H1 (cell line): ENCODE measurements at regions not wholly inside any gene's neighbourhood (a gene's known extent, or its start where the extent isn't known, plus 50 kb on each side); places are given as distances from the start of the nearest gene placed in this dataset.

ENCODE experiments used
- CTCF ChIA-PET: fragments of 300-600 bp; sonication (Branson Sonifier 250); formaldehyde crosslinking; loops from one replicate; lab custom pipeline; 2021; ENCODE audit not compliant: partially characterized antibody; lab: Charles Lee
- POLR2A ChIA-PET: fragments of 300-600 bp; sonication (Branson Sonifier 250); formaldehyde crosslinking; loops from one replicate; lab custom pipeline; 2021; ENCODE audit warnings: inconsistent platforms; ENCODE audit not compliant: partially characterized antibody; lab: Charles Lee
- DNase-seq, 2 experiments: peaks; one replicate each; pipeline versions ENCODE4 v3.0.0 to v3.0.0-alpha.2; 2010 to 2022; ENCODE audit warnings: low spot score in 2 of 2, low read depth in 1 of 2, mixed read lengths in 1 of 2
- FAIRE-seq: peaks from 2 replicates; lab custom pipeline; 2011; peaks lifted over from hg19 to GRCh38; lab: Jason Lieb, UNC
- H2AFZ ChIP-seq: 2 replicates; pipeline ENCODE4 v1.8.1; 2012; ENCODE audit warnings: low read length, inconsistent platforms
- H2AK5ac ChIP-seq: 2 replicates; pipeline ENCODE4 v1.6.1; 2013; ENCODE audit warnings: low read depth, low read length
- H2BK120ac ChIP-seq: replicated peaks from 2 replicates; pipeline ENCODE3; 2013; ENCODE audit warnings: low read depth, low read length, inconsistent platforms
- H2BK12ac ChIP-seq: 2 replicates; pipeline ENCODE4 v1.6.1; 2013; ENCODE audit warnings: low read depth, low read length
- H2BK15ac ChIP-seq: 2 replicates; pipeline ENCODE4 v1.6.1; 2013; ENCODE audit warnings: low read length
- H2BK20ac ChIP-seq: 2 replicates; pipeline ENCODE4 v1.6.1; 2013; ENCODE audit warnings: low read length
- H2BK5ac ChIP-seq: 2 replicates; pipeline ENCODE4 v1.6.1; 2013; ENCODE audit warnings: low read depth, low read length
- H3K14ac ChIP-seq: 2 replicates; pipeline ENCODE4 v1.6.1; 2013; ENCODE audit warnings: inconsistent platforms; ENCODE audit not compliant: insufficient read length
- H3K18ac ChIP-seq: 2 replicates; pipeline ENCODE4 v1.6.1; 2013; ENCODE audit warnings: low read length; ENCODE audit errors: extremely low read depth
- H3K23ac ChIP-seq: 2 replicates; pipeline ENCODE4 v1.6.1; 2013; ENCODE audit warnings: inconsistent platforms; ENCODE audit not compliant: insufficient read length
- H3K23me2 ChIP-seq: 2 replicates; pipeline ENCODE4 v1.6.1; 2013; ENCODE audit warnings: low read depth, low read length
- H3K27ac ChIP-seq: 2 replicates; pipeline ENCODE4 v1.6.1; 2011; ENCODE audit warnings: low read depth, low read length, inconsistent platforms
- H3K27me3 ChIP-seq, 4 experiments: replicated peaks in 1 of 4; 1 replicate in 1 of 4; 2 replicates in 3 of 4; pipeline versions ENCODE4 v1.6.1 to v1.8.1; 2011 to 2013; ENCODE audit warnings: low read length in 3 of 4, mild to moderate bottlenecking in 3 of 4, inconsistent platforms in 2 of 4, mixed read lengths in 2 of 4, moderate library complexity in 1 of 4; ENCODE audit not compliant: control insufficient read depth in 3 of 4, insufficient read depth in 3 of 4; ENCODE audit errors: extremely low read depth in 1 of 4
- H3K36me3 ChIP-seq, 4 experiments: 2 replicates each; pipeline versions ENCODE4 v1.6.1 to v1.8.1; 2011 to 2013; ENCODE audit warnings: mild to moderate bottlenecking in 4 of 4, low read length in 3 of 4, moderate library complexity in 2 of 4, control low read depth in 1 of 4, inconsistent platforms in 1 of 4; ENCODE audit not compliant: insufficient read depth in 4 of 4, control insufficient read depth in 2 of 4
- H3K4ac ChIP-seq: replicated peaks from 2 replicates; pipeline ENCODE3; 2013; ENCODE audit warnings: low read length, low read depth, mixed read lengths, inconsistent platforms; ENCODE audit not compliant: insufficient read length
- H3K4me1 ChIP-seq, 4 experiments: replicated peaks in 1 of 4; 1 replicate in 1 of 4; 2 replicates in 3 of 4; pipeline versions ENCODE4 v1.6.1 to v1.8.1; 2011 to 2013; ENCODE audit warnings: low read length in 3 of 4, inconsistent platforms in 2 of 4, mixed read lengths in 1 of 4; ENCODE audit not compliant: insufficient read depth in 4 of 4, control insufficient read depth in 3 of 4
- H3K4me2 ChIP-seq, 2 experiments: 2 replicates each; pipeline versions ENCODE4 v1.6.1 to v1.8.1; 2011 to 2013; ENCODE audit warnings: low read depth in 2 of 2, low read length in 2 of 2, control low read depth in 1 of 2, inconsistent platforms in 1 of 2, mild to moderate bottlenecking in 1 of 2; ENCODE audit not compliant: insufficient read depth in 1 of 2
- H3K4me3 ChIP-seq, 4 experiments: fragments of 200-600, 300-600 bp in 1 of 4; sonication (generic), shearing (Covaris generic), sonication (Bioruptor Twin) in 1 of 4; 2 replicates each; pipeline versions ENCODE4 v1.5.1 to v1.8.1; 2011 to 2016; ENCODE audit warnings: low read length in 4 of 4, low read depth in 3 of 4, control low read depth in 2 of 4, inconsistent platforms in 2 of 4, mild to moderate bottlenecking in 2 of 4, mixed read lengths in 1 of 4, moderate library complexity in 1 of 4; ENCODE audit not compliant: insufficient read depth in 2 of 4; ENCODE audit errors: extremely low read depth in 1 of 4
- H3K56ac ChIP-seq: replicated peaks from 2 replicates; pipeline ENCODE3; 2013; ENCODE audit warnings: low read depth, mild to moderate bottlenecking, mixed read lengths, low read length, inconsistent platforms; ENCODE audit not compliant: insufficient read length
- H3K79me1 ChIP-seq: 2 replicates; pipeline ENCODE4 v1.6.1; 2013; ENCODE audit warnings: low read depth, low read length, control low read depth
- H3K79me2 ChIP-seq, 2 experiments: 2 replicates each; pipeline versions ENCODE4 v1.6.1 to v1.8.1; 2012 to 2013; ENCODE audit warnings: low read length in 2 of 2, mild to moderate bottlenecking in 2 of 2, inconsistent platforms in 1 of 2; ENCODE audit not compliant: insufficient read depth in 2 of 2, control insufficient read depth in 1 of 2
- H3K9ac ChIP-seq, 4 experiments: replicated peaks in 1 of 4; 1 replicate in 1 of 4; 2 replicates in 3 of 4; pipeline versions ENCODE4 v1.6.1 to v1.8.1; 2011 to 2013; ENCODE audit warnings: low read depth in 3 of 4, low read length in 3 of 4, control low read depth in 2 of 4, mild to moderate bottlenecking in 2 of 4, moderate library complexity in 2 of 4, inconsistent platforms in 1 of 4; ENCODE audit errors: extremely low read depth in 1 of 4
- H3K9me3 ChIP-seq, 2 experiments: 2 replicates each; pipeline versions ENCODE4 v1.6.1 to v1.8.1; 2012 to 2013; ENCODE audit warnings: mild to moderate bottlenecking in 2 of 2, moderate library complexity in 2 of 2, control low read depth in 1 of 2, inconsistent platforms in 1 of 2, low read depth in 1 of 2, low read length in 1 of 2, mixed read lengths in 1 of 2; ENCODE audit not compliant: insufficient read depth in 2 of 2
- H4K20me1 ChIP-seq, 2 experiments: replicated peaks in 1 of 2; 2 replicates each; pipeline versions ENCODE3 to v1.8.1; 2011 to 2013; ENCODE audit warnings: inconsistent platforms in 2 of 2, low read length in 2 of 2, mild to moderate bottlenecking in 1 of 2; ENCODE audit not compliant: insufficient read depth in 2 of 2, control insufficient read depth in 1 of 2
- H4K5ac ChIP-seq: 2 replicates; pipeline ENCODE4 v1.6.1; 2013; ENCODE audit warnings: low read length, low read depth, mixed read lengths, inconsistent platforms; ENCODE audit not compliant: insufficient read length
- H4K8ac ChIP-seq: 2 replicates; pipeline ENCODE4 v1.8.0; 2013; ENCODE audit warnings: mild to moderate bottlenecking, moderate library complexity, low read length, inconsistent platforms; ENCODE audit not compliant: insufficient read depth; ENCODE audit errors: extremely low read depth
- H4K91ac ChIP-seq: replicated peaks from 2 replicates; pipeline ENCODE3; 2013; ENCODE audit warnings: low read length, mixed read lengths, inconsistent platforms; ENCODE audit not compliant: insufficient read length
- ATF2 ChIP-seq: IDR thresholded peaks from 2 replicates; pipeline ENCODE4 v1.6.1; 2012; ENCODE audit warnings: low read length, inconsistent platforms
- WGBS, 2 experiments: shearing (Covaris generic) in 1 of 2; methylation state at CpG; one replicate each; pipeline versions ENCODE4 v1.1.6 to v1.1.7; 2013 to 2015; ENCODE audit warnings: low lambda C conversion rate in 2 of 2, mixed read lengths in 2 of 2, inconsistent platforms in 1 of 2, low coverage in 1 of 2, missing lambda C conversion rate in 1 of 2; ENCODE audit not compliant: insufficient replicate concordance in 2 of 2, insufficient coverage in 1 of 2, insufficient read length in 1 of 2; ENCODE audit errors: extremely low coverage in 1 of 2, missing lambda C conversion rate in 1 of 2; 5-methylcytosine and 5-hydroxymethylcytosine counted together

- Histone ChIP-seq H3K4me3 (no peak overlapping the region), H2AK5ac (no peak overlapping the region), H4K20me1 (no peaks in the 10 kb centered on the region), H3K36me3 (no peaks in the 10 kb centered on the region), H3K27ac (no peak overlapping the region), H3K56ac (no peak overlapping the region), H3K79me1 (no peaks in the 10 kb centered on the region), H4K91ac (no peak overlapping the region), H2BK12ac (no peak overlapping the region)
- TF ChIP-seq ATF2, result no peak
- TF ChIP-seq, all 59 proteins: peak for 0
- H2BK5ac ChIP-seq, result no peak overlapping the region
- H2AFZ ChIP-seq, result no peak overlapping the region
- H4K8ac ChIP-seq, result no peak overlapping the region
- CTCF ChIA-PET, result interaction anchor here (1.0 kb wide), 1 partner anchor 234 kb away, joined by 3 read pairs; no protein-coding TSS in a partner anchor
- no peak overlapping the region for H3K18ac ChIP-seq
- DNase-seq, result no peak
- no peak overlapping the region for H3K4me2 ChIP-seq
- H2BK15ac ChIP-seq, result no peak overlapping the region
- no peaks in the 10 kb centered on the region for H3K9me3 ChIP-seq
- no peaks in the 10 kb centered on the region for H3K79me2 ChIP-seq
- no peaks in the 10 kb centered on the region for H3K23me2 ChIP-seq
- no peaks in the 10 kb centered on the region for H3K27me3 ChIP-seq
- no peak overlapping the region for H3K9ac ChIP-seq
- 89% methylated on average over 4 of the region's 5 CpGs; no CpG with 5 or more reads in 1 of the 2 experiments for WGBS, 2 experiments
- H2BK120ac ChIP-seq, result no peak overlapping the region
- H2BK20ac ChIP-seq, result no peak overlapping the region
- no peak overlapping the region for H3K14ac ChIP-seq
- POLR2A ChIA-PET, result no interaction called here
- H4K5ac ChIP-seq, result no peak overlapping the region
- no peak overlapping the region for H3K23ac ChIP-seq
- FAIRE-seq, result no peak
- no peak overlapping the region for H3K4ac ChIP-seq
- H3K4me1 ChIP-seq, result no peaks in the 10 kb centered on the region
Measured at GRCh38 chrX:7334253-7334935, 186.4 kb upstream of the PUDP start.
